ENCODE measurements at regions not wholly inside any gene's neighbourhood (a gene's known extent, or its start where the extent isn't known, plus 50 kb on each side); places are given as distances from the start of the nearest gene placed in this dataset.

DNA sequence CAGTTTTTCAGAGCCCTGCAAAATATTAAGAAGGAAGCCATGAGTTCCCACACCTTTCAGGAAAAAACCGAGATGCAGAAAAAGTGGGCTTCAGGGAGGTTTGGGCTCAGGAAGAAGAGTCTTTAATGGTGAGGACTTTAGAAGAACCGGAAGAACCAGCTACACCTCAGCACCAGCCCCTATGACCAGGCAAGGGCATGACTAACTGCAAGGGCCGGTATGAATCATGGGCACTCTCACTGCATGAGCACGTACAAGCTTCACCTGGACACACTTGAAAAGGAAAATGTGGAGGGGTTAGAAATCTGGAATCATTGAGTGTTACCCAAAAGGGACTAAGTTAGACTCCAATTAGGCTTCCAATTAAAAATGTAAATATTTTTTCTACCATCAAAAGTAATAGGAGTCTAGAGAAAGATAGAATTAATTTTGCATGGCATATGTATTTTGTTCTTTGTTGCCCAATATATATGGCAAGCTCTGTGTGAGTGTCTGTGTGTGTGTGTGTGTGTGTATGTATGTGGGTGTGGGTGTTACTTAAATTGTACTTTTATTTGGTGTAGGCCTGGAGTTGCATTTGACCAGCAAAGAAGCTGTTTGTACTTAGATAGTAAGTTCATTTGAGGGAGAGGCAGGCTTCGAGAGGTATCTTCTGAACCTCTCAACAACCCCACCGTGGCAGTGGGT is 66.5 kb upstream of the THUMPD2 start:
- 0% methylated on average over 5 of the region's 6 CpGs for WGBS (ENCODE audit: insufficient coverage, low coverage, missing lambda C conversion rate)
- no TSS peak for BruUV-seq (replicated peaks)
- no peaks in the 10 kb centered on the region for H3K9me3 ChIP-seq (replicated peaks; ENCODE audit: control insufficient read depth, insufficient read depth, low read depth, low read length)
- no peaks in the 10 kb centered on the region for H3K9me1 ChIP-seq (ENCODE audit: control insufficient read depth, insufficient read depth, low read length)
- FAIRE-seq (no peak), ATAC-seq (no peak), DNase-seq (ENCODE audit: extremely low read depth in 1 of 4, low spot score in 3 of 4) (no peak)
- no peaks in the 10 kb centered on the region for H3K27me3 ChIP-seq (ENCODE audit: control insufficient read depth in 2 of 2, insufficient read depth in 2 of 2, low read length in 2 of 2)
- intact Hi-C loops (cut with micrococcal nuclease) (no loop called here), in situ Hi-C loops (cut with MboI) (no loop called here)
- no peaks in the 10 kb centered on the region for H3K4me1 ChIP-seq (replicated peaks in 1 of 2; ENCODE audit: control insufficient read depth in 2 of 2, insufficient read depth in 2 of 2, low read length in 2 of 2)
- no peak overlapping the region for H3K27ac ChIP-seq (ENCODE audit: extremely low read depth, low read depth, low read length)
- no peak overlapping the region for H3K9ac ChIP-seq (ENCODE audit: insufficient read depth in 1 of 2, low read depth in 2 of 2, low read length in 2 of 2)
- no peaks in the 10 kb centered on the region for H3K79me2 ChIP-seq (ENCODE audit: control insufficient read depth, insufficient read depth, low read length)
- H3K36me3 ChIP-seq (ENCODE audit: control insufficient read depth, insufficient read depth, low read length): no peaks in the 10 kb centered on the region
- H3K4me2 ChIP-seq (ENCODE audit: insufficient read depth, low read length): no peak overlapping the region
- no peak overlapping the region for H3K4me3 ChIP-seq
- no peak overlapping the region for H2AFZ ChIP-seq (ENCODE audit: low read depth, low read length)
- H4K20me1 ChIP-seq (replicated peaks; ENCODE audit: control insufficient read depth, insufficient read depth, low read length): no peaks in the 10 kb centered on the region
- ChIA-PET POLR2A (no interaction called here), CTCF (ENCODE audit: low intra/inter-chr PET ratio) (no interaction called here)
- TF ChIP-seq CREBBP (IDR thresholded peaks at IDR 0.05; ENCODE audit: low read depth, low read length) (no peak), GABPB1 (CRISPR knock-in tag; IDR thresholded peaks at IDR 0.05) (no peak), NFXL1 (CRISPR knock-in tag; IDR thresholded peaks at IDR 0.05) (no peak), FOS (IDR thresholded peaks at IDR 0.05; ENCODE audit: extremely low read depth, insufficient read length) (no peak), ZNF695 (CRISPR knock-in tag; IDR thresholded peaks at IDR 0.05) (no peak), ZNF696 (CRISPR knock-in tag; conservative IDR thresholded peaks at IDR 0.05) (no peak), ZNF561 (CRISPR knock-in tag; conservative IDR thresholded peaks at IDR 0.05) (no peak), PTBP1 (IDR thresholded peaks at IDR 0.05; ENCODE audit: low read depth, low read length) (no peak), RBM14 (IDR thresholded peaks at IDR 0.05; ENCODE audit: borderline replicate concordance, insufficient read depth, low read depth, low read length) (no peak), ZNF444 (CRISPR knock-in tag; IDR thresholded peaks at IDR 0.05) (no peak), CCNT2 (IDR thresholded peaks at IDR 0.05; ENCODE audit: borderline replicate concordance, extremely low read depth, insufficient read length, low read depth, low read length) (no peak), EP300 (IDR thresholded peaks at IDR 0.05; ENCODE audit: low read length) (no peak), FIP1L1 (IDR thresholded peaks at IDR 0.05; ENCODE audit: low read depth, low read length, poor library complexity, severe bottlenecking) (no peak)
- TF ChIP-seq, protein P1, sequence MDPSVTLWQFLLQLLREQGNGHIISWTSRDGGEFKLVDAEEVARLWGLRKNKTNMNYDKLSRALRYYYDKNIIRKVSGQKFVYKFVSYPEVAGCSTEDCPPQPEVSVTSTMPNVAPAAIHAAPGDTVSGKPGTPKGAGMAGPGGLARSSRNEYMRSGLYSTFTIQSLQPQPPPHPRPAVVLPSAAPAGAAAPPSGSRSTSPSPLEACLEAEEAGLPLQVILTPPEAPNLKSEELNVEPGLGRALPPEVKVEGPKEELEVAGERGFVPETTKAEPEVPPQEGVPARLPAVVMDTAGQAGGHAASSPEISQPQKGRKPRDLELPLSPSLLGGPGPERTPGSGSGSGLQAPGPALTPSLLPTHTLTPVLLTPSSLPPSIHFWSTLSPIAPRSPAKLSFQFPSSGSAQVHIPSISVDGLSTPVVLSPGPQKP (CRISPR knock-in tag; IDR thresholded peaks at IDR 0.05): no peak
- TF ChIP-seq, protein P2, sequence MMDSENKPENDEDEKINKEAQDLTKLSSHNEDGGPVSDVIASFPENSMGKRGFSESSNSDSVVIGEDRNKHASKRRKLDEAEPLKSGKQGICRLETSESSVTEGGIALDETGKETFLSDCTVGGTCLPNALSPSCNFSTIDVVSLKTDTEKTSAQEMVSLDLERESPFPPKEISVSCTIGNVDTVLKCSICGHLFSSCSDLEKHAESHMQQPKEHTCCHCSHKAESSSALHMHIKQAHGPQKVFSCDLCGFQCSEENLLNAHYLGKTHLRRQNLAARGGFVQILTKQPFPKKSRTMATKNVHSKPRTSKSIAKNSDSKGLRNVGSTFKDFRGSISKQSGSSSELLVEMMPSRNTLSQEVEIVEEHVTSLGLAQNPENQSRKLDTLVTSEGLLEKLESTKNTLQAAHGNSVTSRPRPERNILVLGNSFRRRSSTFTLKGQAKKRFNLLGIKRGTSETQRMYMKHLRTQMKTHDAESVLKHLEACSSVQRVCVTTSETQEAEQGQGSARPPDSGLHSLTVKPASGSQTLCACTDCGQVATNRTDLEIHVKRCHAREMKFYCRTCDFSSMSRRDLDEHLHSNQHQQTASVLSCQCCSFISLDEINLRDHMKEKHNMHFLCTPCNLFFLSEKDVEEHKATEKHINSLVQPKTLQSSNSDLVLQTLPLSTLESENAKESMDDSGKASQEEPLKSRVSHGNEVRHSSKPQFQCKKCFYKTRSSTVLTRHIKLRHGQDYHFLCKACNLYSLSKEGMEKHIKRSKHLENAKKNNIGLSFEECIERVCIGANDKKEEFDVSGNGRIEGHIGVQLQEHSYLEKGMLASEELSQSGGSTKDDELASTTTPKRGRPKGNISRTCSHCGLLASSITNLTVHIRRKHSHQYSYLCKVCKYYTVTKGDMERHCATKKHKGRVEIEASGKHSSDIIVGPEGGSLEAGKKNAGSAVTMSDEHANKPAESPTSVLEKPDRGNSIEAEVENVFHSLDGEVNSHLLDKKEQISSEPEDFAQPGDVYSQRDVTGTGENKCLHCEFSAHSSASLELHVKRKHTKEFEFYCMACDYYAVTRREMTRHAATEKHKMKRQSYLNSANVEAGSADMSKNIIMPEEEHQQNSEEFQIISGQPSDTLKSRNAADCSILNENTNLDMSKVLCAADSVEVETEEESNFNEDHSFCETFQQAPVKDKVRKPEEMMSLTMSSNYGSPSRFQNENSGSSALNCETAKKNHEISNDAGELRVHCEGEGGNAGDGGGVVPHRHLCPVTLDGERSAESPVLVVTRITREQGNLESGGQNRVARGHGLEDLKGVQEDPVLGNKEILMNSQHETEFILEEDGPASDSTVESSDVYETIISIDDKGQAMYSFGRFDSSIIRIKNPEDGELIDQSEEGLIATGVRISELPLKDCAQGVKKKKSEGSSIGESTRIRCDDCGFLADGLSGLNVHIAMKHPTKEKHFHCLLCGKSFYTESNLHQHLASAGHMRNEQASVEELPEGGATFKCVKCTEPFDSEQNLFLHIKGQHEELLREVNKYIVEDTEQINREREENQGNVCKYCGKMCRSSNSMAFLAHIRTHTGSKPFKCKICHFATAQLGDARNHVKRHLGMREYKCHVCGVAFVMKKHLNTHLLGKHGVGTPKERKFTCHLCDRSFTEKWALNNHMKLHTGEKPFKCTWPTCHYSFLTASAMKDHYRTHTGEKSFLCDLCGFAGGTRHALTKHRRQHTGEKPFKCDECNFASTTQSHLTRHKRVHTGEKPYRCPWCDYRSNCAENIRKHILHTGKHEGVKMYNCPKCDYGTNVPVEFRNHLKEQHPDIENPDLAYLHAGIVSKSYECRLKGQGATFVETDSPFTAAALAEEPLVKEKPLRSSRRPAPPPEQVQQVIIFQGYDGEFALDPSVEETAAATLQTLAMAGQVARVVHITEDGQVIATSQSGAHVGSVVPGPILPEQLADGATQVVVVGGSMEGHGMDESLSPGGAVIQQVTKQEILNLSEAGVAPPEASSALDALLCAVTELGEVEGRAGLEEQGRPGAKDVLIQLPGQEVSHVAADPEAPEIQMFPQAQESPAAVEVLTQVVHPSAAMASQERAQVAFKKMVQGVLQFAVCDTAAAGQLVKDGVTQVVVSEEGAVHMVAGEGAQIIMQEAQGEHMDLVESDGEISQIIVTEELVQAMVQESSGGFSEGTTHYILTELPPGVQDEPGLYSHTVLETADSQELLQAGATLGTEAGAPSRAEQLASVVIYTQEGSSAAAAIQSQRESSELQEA (IDR thresholded peaks at IDR 0.05; ENCODE audit: low read depth): no peak
